H9 (cell line): ENCODE measurements at regions not wholly inside any gene's neighbourhood (a gene's known extent, or its start where the extent isn't known, plus 50 kb on each side); places are given as distances from the start of the nearest gene placed in this dataset.

ENCODE experiments used
- DNase-seq: peaks from one replicate; pipeline ENCODE4 v3.0.0-alpha.2; 2017
- H2AFZ ChIP-seq: one replicate; pipeline ENCODE4 v1.6.1; 2013; ENCODE audit warnings: mild to moderate bottlenecking, low read length, control low read depth, moderate library complexity
- H2AK5ac ChIP-seq: 2 replicates; pipeline ENCODE4 v1.6.1; 2013; ENCODE audit warnings: low read length, control low read depth, mixed read lengths; ENCODE audit not compliant: insufficient read length
- H2BK120ac ChIP-seq: one replicate; pipeline ENCODE4 v1.6.1; 2013; ENCODE audit warnings: low read depth, mild to moderate bottlenecking, low read length, control low read depth, inconsistent platforms; ENCODE audit not compliant: poor library complexity, severe bottlenecking
- H2BK12ac ChIP-seq: 2 replicates; pipeline ENCODE4 v1.6.1; 2013; ENCODE audit warnings: low read length, control low read depth, mixed read lengths, low read depth; ENCODE audit not compliant: insufficient read length
- H2BK15ac ChIP-seq: 2 replicates; pipeline ENCODE4 v1.6.1; 2013; ENCODE audit warnings: low read depth, low read length, control low read depth
- H2BK20ac ChIP-seq: one replicate; pipeline ENCODE4 v1.6.1; 2013; ENCODE audit warnings: low read depth, mild to moderate bottlenecking, low read length, control low read depth, inconsistent platforms; ENCODE audit not compliant: poor library complexity, severe bottlenecking
- H2BK5ac ChIP-seq: 2 replicates; pipeline ENCODE4 v1.6.1; 2013; ENCODE audit warnings: low read length, control low read depth, mixed read lengths; ENCODE audit not compliant: insufficient read length
- H3K14ac ChIP-seq: 2 replicates; pipeline ENCODE4 v1.6.1; 2013; ENCODE audit warnings: low read length, control low read depth; ENCODE audit not compliant: insufficient read depth
- H3K18ac ChIP-seq: 2 replicates; pipeline ENCODE4 v1.6.1; 2013; ENCODE audit warnings: low read depth, mild to moderate bottlenecking, mixed read lengths, low read length, control low read depth; ENCODE audit not compliant: insufficient read length
- H3K23ac ChIP-seq: 2 replicates; pipeline ENCODE4 v1.6.1; 2013; ENCODE audit warnings: low read length, control low read depth, mixed read lengths, low read depth; ENCODE audit not compliant: insufficient read length
- H3K23me2 ChIP-seq: 2 replicates; pipeline ENCODE4 v1.6.1; 2013; ENCODE audit warnings: low read depth, mild to moderate bottlenecking, mixed read lengths, low read length, control low read depth; ENCODE audit not compliant: insufficient read length, poor library complexity, severe bottlenecking
- H3K27ac ChIP-seq: 2 replicates; pipeline ENCODE4 v1.5.1; 2013; ENCODE audit warnings: low read length, control low read depth, mixed read lengths, low read depth; ENCODE audit not compliant: insufficient read length
- H3K27me3 ChIP-seq: 2 replicates; pipeline ENCODE4 v1.6.1; 2013; ENCODE audit warnings: low read length, control low read depth, inconsistent platforms; ENCODE audit not compliant: insufficient read depth
- H3K4ac ChIP-seq: 2 replicates; pipeline ENCODE4 v1.6.1; 2013; ENCODE audit warnings: low read depth, mild to moderate bottlenecking, control low read depth, inconsistent platforms, low read length, moderate library complexity
- H3K4me1 ChIP-seq: 2 replicates; pipeline ENCODE4 v1.6.1; 2013; ENCODE audit warnings: low read length, control low read depth, inconsistent platforms; ENCODE audit not compliant: insufficient read depth
- H3K4me2 ChIP-seq: 2 replicates; pipeline ENCODE4 v1.6.1; 2013; ENCODE audit warnings: low read length, control low read depth, mixed read lengths; ENCODE audit not compliant: insufficient read length, insufficient read depth
- H3K56ac ChIP-seq: 2 replicates; pipeline ENCODE4 v1.6.1; 2013; ENCODE audit warnings: low read depth, mild to moderate bottlenecking, mixed read lengths, low read length, control low read depth; ENCODE audit not compliant: insufficient read length
- H3K79me1 ChIP-seq: 2 replicates; pipeline ENCODE4 v1.6.1; 2013; ENCODE audit warnings: low read depth, mild to moderate bottlenecking, moderate library complexity, low read length, control low read depth, inconsistent platforms; ENCODE audit not compliant: insufficient read depth, poor library complexity, severe bottlenecking
- H3K79me2 ChIP-seq: 2 replicates; pipeline ENCODE4 v1.6.1; 2013; ENCODE audit warnings: low read length, control low read depth, inconsistent platforms; ENCODE audit not compliant: insufficient read depth
- H3K9ac ChIP-seq: 2 replicates; pipeline ENCODE4 v1.6.1; 2013; ENCODE audit warnings: low read length, control low read depth, mixed read lengths; ENCODE audit not compliant: insufficient read length; ENCODE audit errors: extremely low read depth
- H3K9me3 ChIP-seq: one replicate; pipeline ENCODE4 v1.6.1; 2013; ENCODE audit warnings: low read depth, low read length, inconsistent platforms; ENCODE audit not compliant: control insufficient read depth
- H3T11ph ChIP-seq: one replicate; pipeline ENCODE4 v1.6.1; 2013; ENCODE audit warnings: mild to moderate bottlenecking, low read length, control low read depth, inconsistent platforms
- H4K20me1 ChIP-seq: one replicate; pipeline ENCODE4 v1.6.1; 2013; ENCODE audit not compliant: control insufficient read depth, insufficient read length, insufficient read depth
- H4K5ac ChIP-seq: 2 replicates; pipeline ENCODE4 v1.6.1; 2013; ENCODE audit warnings: low read depth, mild to moderate bottlenecking, mixed read lengths, low read length, control low read depth; ENCODE audit not compliant: insufficient read length
- H4K8ac ChIP-seq: replicated peaks from 2 replicates; pipeline ENCODE4 v1.6.1; 2013; ENCODE audit warnings: low read length, control low read depth, mixed read lengths, low read depth; ENCODE audit not compliant: insufficient read length
- H4K91ac ChIP-seq: 2 replicates; pipeline ENCODE4 v1.6.1; 2013; ENCODE audit warnings: low read depth, mild to moderate bottlenecking, moderate library complexity, mixed read lengths, low read length, control low read depth; ENCODE audit not compliant: insufficient read length
- H3K27ac Mint-ChIP-seq, 3 experiments: 2 replicates in 2 of 3; 3 replicates in 1 of 3; pipeline ENCODE4 v1.8.0; 2020 to 2021; ENCODE audit warnings: mixed read lengths in 3 of 3, mild to moderate bottlenecking in 1 of 3, moderate library complexity in 1 of 3
- H3K27me3 Mint-ChIP-seq: 2 replicates; pipeline ENCODE4 v1.8.0; 2021; ENCODE audit warnings: low read depth, mild to moderate bottlenecking, moderate library complexity, mixed read lengths
- H3K36me3 Mint-ChIP-seq, 3 experiments: 2 replicates in 2 of 3; 3 replicates in 1 of 3; pipeline ENCODE4 v1.8.0; 2020 to 2021; ENCODE audit warnings: low read depth in 3 of 3, mixed read lengths in 3 of 3; ENCODE audit not compliant: insufficient read depth in 1 of 3
- H3K4me1 Mint-ChIP-seq, 2 experiments: 2 replicates each; pipeline ENCODE4 v1.8.0; 2020; ENCODE audit warnings: mixed read lengths in 2 of 2
- H3K4me3 Mint-ChIP-seq, 2 experiments: 2 replicates in 1 of 2; 3 replicates in 1 of 2; pipeline ENCODE4 v1.8.0; 2020 to 2021; ENCODE audit warnings: mild to moderate bottlenecking in 2 of 2, mixed read lengths in 2 of 2, moderate library complexity in 1 of 2
- H3K9me3 Mint-ChIP-seq, 2 experiments: 2 replicates in 1 of 2; 3 replicates in 1 of 2; pipeline ENCODE4 v1.8.0; 2020; ENCODE audit warnings: mild to moderate bottlenecking in 2 of 2, mixed read lengths in 2 of 2, moderate library complexity in 1 of 2
- WGBS: extraction: QIAGEN DNeasy Blood & Tissue Kit; methylation state at CpG from one replicate; pipeline ENCODE4 v1.1.7; 2013; ENCODE audit warnings: missing lambda C conversion rate, low lambda C conversion rate, mixed read lengths; ENCODE audit not compliant: insufficient read length; ENCODE audit errors: extremely low coverage; 5-methylcytosine and 5-hydroxymethylcytosine counted together
- TF ChIP-seq, protein P1 (sequence below): fragments of 200-600 bp; sonication (generic); conservative IDR thresholded peaks from 3 replicates; pipeline ENCODE4 v1.8.0; 2021; ENCODE audit warnings: antibody characterized with exemption, mild to moderate bottlenecking

DNA sequence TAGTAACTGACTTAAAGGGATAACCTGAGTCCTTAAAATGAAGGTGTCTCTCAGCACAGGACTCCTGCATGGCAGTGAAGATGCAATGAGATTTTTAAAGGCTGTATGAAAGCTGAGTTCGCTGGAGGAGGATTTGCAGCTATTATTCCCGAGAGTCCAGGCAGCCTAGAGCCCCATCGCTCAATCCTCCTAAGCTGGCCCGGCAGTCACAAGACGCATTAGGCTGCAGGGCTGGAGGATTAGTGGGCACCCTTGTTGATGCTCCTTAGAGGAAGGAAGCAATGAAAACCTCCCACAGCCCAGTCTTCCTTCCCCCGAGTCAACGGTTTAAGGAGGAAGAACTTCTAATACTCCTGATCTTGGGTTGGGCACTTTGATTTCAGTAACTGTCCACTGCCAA, 239.5 kb downstream of the EFNB2 start:
- no peaks in the 10 kb centered on the region for H3K4me1 ChIP-seq
- no peak overlapping the region for H3K27ac ChIP-seq
- H4K8ac ChIP-seq = no peak overlapping the region
- Mint-ChIP-seq H3K9me3 (peaks cover 15 to 24% of the 10 kb centered on the region in 2 experiments), H3K4me1 (peaks cover 3 to 6% of the 10 kb centered on the region in 2 experiments; a peak in 2 of 4 replicates), H3K4me3 (no peak overlapping the region), H3K27me3 (peaks cover 2% of the 10 kb centered on the region; the same call in 1 of the 2 replicates), H3K27ac (no peak overlapping the region), H3K36me3 (peaks cover 11 to 31% (median 17%) of the 10 kb centered on the region in 3 experiments; a peak in 6 of 7 replicates)
- no peak overlapping the region for H3K18ac ChIP-seq
- H4K91ac ChIP-seq = no peak overlapping the region
- H3K14ac ChIP-seq = no peak overlapping the region
- H3K79me1 ChIP-seq = no peaks in the 10 kb centered on the region
- TF ChIP-seq, protein P1, sequence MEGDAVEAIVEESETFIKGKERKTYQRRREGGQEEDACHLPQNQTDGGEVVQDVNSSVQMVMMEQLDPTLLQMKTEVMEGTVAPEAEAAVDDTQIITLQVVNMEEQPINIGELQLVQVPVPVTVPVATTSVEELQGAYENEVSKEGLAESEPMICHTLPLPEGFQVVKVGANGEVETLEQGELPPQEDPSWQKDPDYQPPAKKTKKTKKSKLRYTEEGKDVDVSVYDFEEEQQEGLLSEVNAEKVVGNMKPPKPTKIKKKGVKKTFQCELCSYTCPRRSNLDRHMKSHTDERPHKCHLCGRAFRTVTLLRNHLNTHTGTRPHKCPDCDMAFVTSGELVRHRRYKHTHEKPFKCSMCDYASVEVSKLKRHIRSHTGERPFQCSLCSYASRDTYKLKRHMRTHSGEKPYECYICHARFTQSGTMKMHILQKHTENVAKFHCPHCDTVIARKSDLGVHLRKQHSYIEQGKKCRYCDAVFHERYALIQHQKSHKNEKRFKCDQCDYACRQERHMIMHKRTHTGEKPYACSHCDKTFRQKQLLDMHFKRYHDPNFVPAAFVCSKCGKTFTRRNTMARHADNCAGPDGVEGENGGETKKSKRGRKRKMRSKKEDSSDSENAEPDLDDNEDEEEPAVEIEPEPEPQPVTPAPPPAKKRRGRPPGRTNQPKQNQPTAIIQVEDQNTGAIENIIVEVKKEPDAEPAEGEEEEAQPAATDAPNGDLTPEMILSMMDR = no peak
- WGBS = no CpG with 5 or more reads among the region's 7 CpGs
- H2BK12ac ChIP-seq = no peak overlapping the region
- no peak overlapping the region for H2BK5ac ChIP-seq
- H3K4ac ChIP-seq = no peak overlapping the region
- H3T11ph ChIP-seq = no peak overlapping the region
- H3K9ac ChIP-seq = no peak overlapping the region
- H3K9me3 ChIP-seq = no peaks in the 10 kb centered on the region
- H2BK15ac ChIP-seq = no peak overlapping the region
- H2BK20ac ChIP-seq = no peak overlapping the region
- no peak for DNase-seq
- no peak overlapping the region for H2BK120ac ChIP-seq
- no peaks in the 10 kb centered on the region for H4K20me1 ChIP-seq
- no peak overlapping the region for H3K56ac ChIP-seq
- H3K23me2 ChIP-seq = no peaks in the 10 kb centered on the region
- no peak overlapping the region for H2AK5ac ChIP-seq
- H3K79me2 ChIP-seq = no peaks in the 10 kb centered on the region
- no peak overlapping the region for H2AFZ ChIP-seq
- no peak overlapping the region for H3K4me2 ChIP-seq
- H4K5ac ChIP-seq = no peak overlapping the region
- H3K27me3 ChIP-seq = no peaks in the 10 kb centered on the region
- H3K23ac ChIP-seq = no peak overlapping the region
